ENCODE measurements at regions not wholly inside any gene's neighbourhood (a gene's known extent, or its start where the extent isn't known, plus 50 kb on each side); places are given as distances from the start of the nearest gene placed in this dataset.

- TF ChIP-seq CTCF (optimal IDR thresholded peaks at IDR 0.05 in 1 of 3, IDR thresholded peaks at IDR 0.05 in 1 of 3, conservative IDR thresholded peaks at IDR 0.05 in 1 of 3; ENCODE audit: extremely low read depth in 1 of 3, insufficient read depth in 2 of 3, low read length in 3 of 3): no peak
- no peak for TF ChIP-seq EZH2 (IDR thresholded peaks at IDR 0.05; ENCODE audit: low read length)
Measured at GRCh38 chr7:81158189-81158588, 239.3 kb upstream of the SEMA3C start.
